ENCODE measurements at regions not wholly inside any gene's neighbourhood (a gene's known extent, or its start where the extent isn't known, plus 50 kb on each side); places are given as distances from the start of the nearest gene placed in this dataset.

DNA sequence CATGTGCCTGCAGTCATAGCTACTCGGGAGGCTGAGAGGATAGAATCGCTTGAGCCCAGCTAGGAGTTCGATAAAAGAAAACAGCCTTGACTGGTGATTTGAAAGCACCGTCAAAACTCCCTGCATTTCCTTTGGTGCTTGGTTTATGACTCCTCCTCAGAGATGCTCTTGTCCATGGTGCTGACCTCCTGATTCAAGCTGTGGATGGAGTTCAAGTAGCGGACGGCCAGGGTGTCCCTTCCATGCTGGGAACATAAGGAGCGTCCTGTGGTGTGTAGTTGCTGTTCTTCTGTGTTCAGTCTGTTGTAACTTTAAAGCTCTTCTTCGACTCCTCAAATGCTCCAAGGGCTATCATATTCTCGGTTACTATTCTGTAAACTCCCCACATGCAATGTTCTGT is 382.5 kb upstream of the KIAA1217 start:
- TF ChIP-seq EP300 (IDR thresholded peaks at IDR 0.05; ENCODE audit: borderline replicate concordance) (no peak), ZBTB7A (IDR thresholded peaks at IDR 0.05; ENCODE audit: low read depth) (no peak), CEBPB (IDR thresholded peaks at IDR 0.05) (no peak), CREB1 (IDR thresholded peaks at IDR 0.05; ENCODE audit: low read depth) (no peak), FOXM1 (IDR thresholded peaks at IDR 0.05; ENCODE audit: borderline replicate concordance, low read depth) (no peak), RAD21 (IDR thresholded peaks at IDR 0.05; ENCODE audit: low read depth) (no peak), TCF12 (IDR thresholded peaks at IDR 0.05; ENCODE audit: low read depth) (no peak), EGR1 (IDR thresholded peaks at IDR 0.05) (no peak), TAF1 (IDR thresholded peaks at IDR 0.05; ENCODE audit: low read depth) (no peak), YY1 (IDR thresholded peaks at IDR 0.05; ENCODE audit: low read depth) (no peak)
- TF ChIP-seq, protein P1, sequence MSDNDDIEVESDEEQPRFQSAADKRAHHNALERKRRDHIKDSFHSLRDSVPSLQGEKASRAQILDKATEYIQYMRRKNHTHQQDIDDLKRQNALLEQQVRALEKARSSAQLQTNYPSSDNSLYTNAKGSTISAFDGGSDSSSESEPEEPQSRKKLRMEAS (IDR thresholded peaks at IDR 0.05) = no peak
- TF ChIP-seq, protein P2, sequence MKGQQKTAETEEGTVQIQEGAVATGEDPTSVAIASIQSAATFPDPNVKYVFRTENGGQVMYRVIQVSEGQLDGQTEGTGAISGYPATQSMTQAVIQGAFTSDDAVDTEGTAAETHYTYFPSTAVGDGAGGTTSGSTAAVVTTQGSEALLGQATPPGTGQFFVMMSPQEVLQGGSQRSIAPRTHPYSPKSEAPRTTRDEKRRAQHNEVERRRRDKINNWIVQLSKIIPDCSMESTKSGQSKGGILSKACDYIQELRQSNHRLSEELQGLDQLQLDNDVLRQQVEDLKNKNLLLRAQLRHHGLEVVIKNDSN (IDR thresholded peaks at IDR 0.05) = no peak
- TF ChIP-seq, protein P3, sequence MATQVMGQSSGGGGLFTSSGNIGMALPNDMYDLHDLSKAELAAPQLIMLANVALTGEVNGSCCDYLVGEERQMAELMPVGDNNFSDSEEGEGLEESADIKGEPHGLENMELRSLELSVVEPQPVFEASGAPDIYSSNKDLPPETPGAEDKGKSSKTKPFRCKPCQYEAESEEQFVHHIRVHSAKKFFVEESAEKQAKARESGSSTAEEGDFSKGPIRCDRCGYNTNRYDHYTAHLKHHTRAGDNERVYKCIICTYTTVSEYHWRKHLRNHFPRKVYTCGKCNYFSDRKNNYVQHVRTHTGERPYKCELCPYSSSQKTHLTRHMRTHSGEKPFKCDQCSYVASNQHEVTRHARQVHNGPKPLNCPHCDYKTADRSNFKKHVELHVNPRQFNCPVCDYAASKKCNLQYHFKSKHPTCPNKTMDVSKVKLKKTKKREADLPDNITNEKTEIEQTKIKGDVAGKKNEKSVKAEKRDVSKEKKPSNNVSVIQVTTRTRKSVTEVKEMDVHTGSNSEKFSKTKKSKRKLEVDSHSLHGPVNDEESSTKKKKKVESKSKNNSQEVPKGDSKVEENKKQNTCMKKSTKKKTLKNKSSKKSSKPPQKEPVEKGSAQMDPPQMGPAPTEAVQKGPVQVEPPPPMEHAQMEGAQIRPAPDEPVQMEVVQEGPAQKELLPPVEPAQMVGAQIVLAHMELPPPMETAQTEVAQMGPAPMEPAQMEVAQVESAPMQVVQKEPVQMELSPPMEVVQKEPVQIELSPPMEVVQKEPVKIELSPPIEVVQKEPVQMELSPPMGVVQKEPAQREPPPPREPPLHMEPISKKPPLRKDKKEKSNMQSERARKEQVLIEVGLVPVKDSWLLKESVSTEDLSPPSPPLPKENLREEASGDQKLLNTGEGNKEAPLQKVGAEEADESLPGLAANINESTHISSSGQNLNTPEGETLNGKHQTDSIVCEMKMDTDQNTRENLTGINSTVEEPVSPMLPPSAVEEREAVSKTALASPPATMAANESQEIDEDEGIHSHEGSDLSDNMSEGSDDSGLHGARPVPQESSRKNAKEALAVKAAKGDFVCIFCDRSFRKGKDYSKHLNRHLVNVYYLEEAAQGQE (IDR thresholded peaks at IDR 0.05; ENCODE audit: low read depth) = peak; percentile 90

All from Ishikawa (cell line).